SU-DHL-6 (cell line): ENCODE measurements at regions not wholly inside any gene's neighbourhood (a gene's known extent, or its start where the extent isn't known, plus 50 kb on each side); places are given as distances from the start of the nearest gene placed in this dataset.
"Not testable (repeated sequence)": the region's sequence is repeated elsewhere in the genome, so short reads cannot be mapped to it uniquely, and the experiment has no call there.

ENCODE experiments used
- H2AFZ ChIP-seq: fragments of 200-600 bp; sonication (generic); 2 replicates; pipeline ENCODE4 v1.6.1; 2014; ENCODE audit warnings: low read depth, mild to moderate bottlenecking, moderate library complexity, mixed read lengths, antibody characterized with exemption, low read length; ENCODE audit not compliant: severe bottlenecking
- H3F3A ChIP-seq: fragments of 200-600 bp; shearing (Covaris generic); 2 replicates; pipeline ENCODE4 v1.6.0; 2016; ENCODE audit warnings: antibody characterized with exemption, mild to moderate bottlenecking; ENCODE audit not compliant: insufficient read depth
- H3K27ac ChIP-seq: fragments of 200-600 bp; sonication (generic); 2 replicates; pipeline ENCODE4 v1.5.1; 2016; ENCODE audit warnings: low read depth, mild to moderate bottlenecking, low read length, moderate library complexity, mixed read lengths
- H3K27me3 ChIP-seq: fragments of 200-600 bp; sonication (generic), shearing (Covaris generic); 2 replicates; pipeline ENCODE4 v1.6.0; 2014; ENCODE audit warnings: mild to moderate bottlenecking, low read length
- H3K36me3 ChIP-seq: fragments of 200-600 bp; sonication (generic); 2 replicates; pipeline ENCODE4 v1.6.1; 2014; ENCODE audit warnings: mild to moderate bottlenecking, low read length, mixed read lengths
- H3K4me2 ChIP-seq: fragments of 300-600, 200-600 bp; shearing (Covaris generic), sonication (generic); 2 replicates; pipeline ENCODE4 v1.6.0; 2014; ENCODE audit warnings: low read length, low read depth, mild to moderate bottlenecking; ENCODE audit not compliant: poor library complexity, severe bottlenecking
- H3K4me3 ChIP-seq: fragments of 200-600 bp; sonication (generic); 2 replicates; pipeline ENCODE4 v1.5.1; 2014; ENCODE audit warnings: antibody characterized with exemption, low read length, mild to moderate bottlenecking, mixed read lengths; ENCODE audit not compliant: insufficient read depth, poor library complexity, severe bottlenecking
- H3K79me2 ChIP-seq: fragments of 200-600 bp; sonication (generic); 2 replicates; pipeline ENCODE4 v1.6.1; 2014; ENCODE audit warnings: mild to moderate bottlenecking, low read length, moderate library complexity; ENCODE audit not compliant: insufficient read depth
- H3K9ac ChIP-seq: fragments of 200-600 bp; sonication (generic); 2 replicates; pipeline ENCODE4 v1.7.0; 2014; ENCODE audit warnings: mild to moderate bottlenecking, low read length
- H3K9me2 ChIP-seq: fragments of 200-600 bp; sonication (generic); replicated peaks from 2 replicates; pipeline ENCODE4 v1.6.1; 2014; ENCODE audit warnings: low read length; ENCODE audit not compliant: insufficient read depth
- H3K9me3 ChIP-seq: fragments of 200-600 bp; sonication (generic); 2 replicates; pipeline ENCODE4 v1.6.1; 2014; ENCODE audit warnings: low read length, mixed read lengths; ENCODE audit not compliant: insufficient read depth
- H4K20me1 ChIP-seq: fragments of 200-600 bp; sonication (generic); 2 replicates; pipeline ENCODE4 v1.6.1; 2014; ENCODE audit warnings: low read depth, mild to moderate bottlenecking, antibody characterized with exemption, low read length, moderate library complexity, mixed read lengths
- CTCF ChIP-seq: fragments of 200-600 bp; sonication (generic); IDR thresholded peaks from one replicate; pipeline ENCODE4 v1.5.1; 2017; ENCODE audit warnings: antibody characterized with exemption, mild to moderate bottlenecking, low read length, moderate library complexity; ENCODE audit not compliant: insufficient read depth, poor library complexity, severe bottlenecking
- EZH2phosphoT487 ChIP-seq: fragments of 200-600 bp; sonication (generic), shearing (Covaris generic); conservative IDR thresholded peaks from 2 replicates; pipeline ENCODE4 v1.6.1; 2018; ENCODE audit warnings: mild to moderate bottlenecking, antibody characterized with exemption, low read length, moderate library complexity, mixed read lengths

- Histone ChIP-seq H3K4me2 (no peak overlapping the region), H3K79me2 (no peaks in the 10 kb centered on the region), H3K36me3 (no peaks in the 10 kb centered on the region), H3F3A (no peaks in the 10 kb centered on the region), H3K4me3 (no peak overlapping the region), H3K27ac (no peak overlapping the region), H3K9ac (no peak overlapping the region), H2AFZ (no peak overlapping the region), H3K9me3 (no peaks in the 10 kb centered on the region), H3K27me3 (no peaks in the 10 kb centered on the region), H4K20me1 (no peaks in the 10 kb centered on the region), H3K9me2 (no peaks in the 10 kb centered on the region)
- TF ChIP-seq EZH2phosphoT487: no peak
- no peak for TF ChIP-seq CTCF
Measured at GRCh38 chr9:3736161-3736560, 210.4 kb upstream of the RFX3 start.

- no peak overlapping the region for H3K9ac ChIP-seq
- H3K4me3 ChIP-seq: no peak overlapping the region
- no peaks in the 10 kb centered on the region for H3K36me3 ChIP-seq
- H3K79me2 ChIP-seq: no peaks in the 10 kb centered on the region
- no peaks in the 10 kb centered on the region for H3K9me2 ChIP-seq
- no peak overlapping the region for H3K27ac ChIP-seq
- no peaks in the 10 kb centered on the region for H3K9me3 ChIP-seq
- no peak overlapping the region for H2AFZ ChIP-seq
- no peaks in the 10 kb centered on the region for H3K27me3 ChIP-seq
- no peak overlapping the region for H3K4me2 ChIP-seq
- H3F3A ChIP-seq: no peaks in the 10 kb centered on the region
- TF ChIP-seq CTCF: no peak
- no peak for TF ChIP-seq EZH2phosphoT487
- no peaks in the 10 kb centered on the region for H4K20me1 ChIP-seq
Measured at GRCh38 chr9:3735251-3735650, 209.4 kb upstream of the RFX3 start.

GRCh38 chr9:3733527-3734262, 207.9 kb upstream of the RFX3 start:
- not testable (repeated sequence) for H2AFZ ChIP-seq, H3F3A ChIP-seq

GRCh38 chr9:3733039-3733408, 207.2 kb upstream of the RFX3 start:
- Histone ChIP-seq H2AFZ (no peak overlapping the region), H3K4me3 (no peak overlapping the region), H3K27me3 (no peaks in the 10 kb centered on the region), H3K9ac (no peak overlapping the region), H3F3A (no peaks in the 10 kb centered on the region), H3K4me2 (no peak overlapping the region), H3K79me2 (no peaks in the 10 kb centered on the region), H3K36me3 (no peaks in the 10 kb centered on the region), H3K27ac (no peak overlapping the region), H3K9me3 (no peaks in the 10 kb centered on the region), H4K20me1 (no peaks in the 10 kb centered on the region), H3K9me2 (no peaks in the 10 kb centered on the region)
- no peak for TF ChIP-seq CTCF
- TF ChIP-seq EZH2phosphoT487: no peak

More at GRCh38 chr9:3733527-3734262, 207.9 kb upstream of the RFX3 start:
- H3K4me2 ChIP-seq, H4K20me1 ChIP-seq, H3K9me3 ChIP-seq, H3K9ac ChIP-seq, H3K27ac ChIP-seq, H3K4me3 ChIP-seq, H3K9me2 ChIP-seq, H3K79me2 ChIP-seq, H3K27me3 ChIP-seq, H3K36me3 ChIP-seq: not testable (repeated sequence)
